GOT3 (cell line): ENCODE measurements at regions not wholly inside any gene's neighbourhood (a gene's known extent, or its start where the extent isn't known, plus 50 kb on each side); places are given as distances from the start of the nearest gene placed in this dataset.

ENCODE experiments used
- DNase-seq: peaks from one replicate; lab custom pipeline; 2025; ENCODE audit warnings: mixed read lengths; lab: John Stamatoyannopoulos, UW

DNA sequence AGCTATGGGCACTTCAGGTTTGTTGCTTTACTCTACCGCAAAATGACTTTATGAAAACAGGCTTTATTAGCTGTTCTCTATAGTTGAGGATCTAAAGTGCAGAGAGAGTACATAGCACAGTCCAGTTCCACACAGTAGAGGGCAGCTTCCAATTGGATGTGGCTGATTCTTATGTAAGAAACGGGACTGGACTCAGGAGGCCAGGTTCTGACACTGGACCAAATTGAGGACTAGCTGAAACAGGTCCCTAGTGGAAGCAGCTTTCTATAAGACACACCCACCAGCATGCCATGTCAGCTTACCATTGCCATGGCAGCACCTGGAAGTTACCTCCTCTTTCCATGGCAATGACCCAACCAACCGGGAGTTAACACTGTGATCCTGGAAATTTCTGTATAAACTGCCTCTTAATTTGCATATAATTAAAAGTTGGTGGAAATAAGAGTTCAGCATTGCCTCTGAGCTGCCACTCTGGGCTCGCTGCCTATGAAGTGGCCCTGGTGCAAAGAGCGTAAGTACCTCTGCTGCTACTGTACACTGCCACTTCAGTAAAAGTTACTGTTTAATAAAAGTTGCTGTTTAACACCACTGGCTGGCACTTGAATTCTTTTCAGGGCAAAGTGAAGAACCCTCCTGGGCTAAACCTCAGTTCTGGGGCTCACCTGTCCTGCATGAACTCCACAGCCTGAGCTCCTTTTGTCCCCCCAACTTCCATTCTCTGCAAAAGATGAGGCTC, 211.9 kb upstream of the SLC10A2 start:
- DNase-seq = no peak

- no peak for DNase-seq
Measured at GRCh38 chr13:103276775-103277498, 210.7 kb upstream of the SLC10A2 start.

DNA sequence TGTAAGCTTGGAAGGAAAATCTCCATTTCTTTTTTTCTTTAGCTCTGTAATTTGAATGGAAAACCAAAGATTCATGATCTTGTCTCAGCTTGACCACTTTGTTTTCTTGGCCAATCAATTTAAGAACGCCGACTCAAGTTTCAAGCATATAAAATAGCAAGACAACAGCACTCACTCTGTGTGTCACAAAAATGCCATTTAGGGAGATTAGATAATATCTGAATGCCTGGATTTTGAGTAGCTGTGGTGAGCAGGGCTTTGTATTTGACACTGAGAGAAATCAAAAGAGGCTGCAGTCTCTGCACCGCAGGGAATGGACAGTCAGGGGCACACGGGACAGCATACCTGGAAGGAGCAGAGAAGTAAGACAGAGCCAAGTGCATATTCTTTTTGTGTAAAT, 209.5 kb upstream of the SLC10A2 start:
- DNase-seq = no peak

DNA sequence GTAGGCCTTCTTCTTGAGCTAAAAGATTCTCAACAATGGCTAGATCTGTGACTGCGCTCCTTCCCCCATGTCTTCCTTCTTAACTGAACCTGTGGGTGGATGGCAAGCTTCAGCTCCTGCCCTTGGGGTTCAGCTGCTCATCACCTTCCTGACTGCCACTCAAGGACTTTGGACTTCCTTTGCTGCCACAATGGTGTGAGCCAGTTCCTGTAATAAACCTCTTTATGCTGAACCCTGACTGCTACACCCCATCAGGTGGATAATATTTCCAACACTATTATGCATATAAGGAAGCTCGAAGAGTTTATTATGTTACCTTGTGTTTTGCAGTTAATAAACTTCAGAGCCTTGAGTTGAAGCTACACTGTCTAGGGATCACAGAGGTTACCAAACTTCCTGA, 208.9 kb upstream of the SLC10A2 start:
- DNase-seq = no peak

GRCh38 chr13:103273825-103274224, 207.6 kb upstream of the SLC10A2 start:
- no peak for DNase-seq

DNA sequence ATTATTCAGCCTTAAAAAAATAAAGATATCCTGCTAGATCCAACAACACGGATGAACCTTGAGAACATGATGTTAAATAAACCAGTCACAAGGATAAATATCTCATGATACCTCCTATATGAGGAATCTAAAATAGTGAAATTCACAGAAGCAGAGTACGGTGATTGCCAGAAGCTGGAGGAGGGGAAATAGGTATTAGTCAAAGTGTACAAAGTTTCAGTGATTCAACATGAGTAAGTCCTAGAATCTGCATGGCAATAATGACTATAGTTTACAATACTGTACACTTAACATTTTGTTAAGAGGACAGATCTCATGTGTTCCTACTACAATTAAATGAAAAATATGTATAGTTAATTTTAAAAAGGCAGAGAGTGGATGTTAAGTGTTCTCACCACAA, 206.6 kb upstream of the SLC10A2 start:
- DNase-seq = no peak

DNA sequence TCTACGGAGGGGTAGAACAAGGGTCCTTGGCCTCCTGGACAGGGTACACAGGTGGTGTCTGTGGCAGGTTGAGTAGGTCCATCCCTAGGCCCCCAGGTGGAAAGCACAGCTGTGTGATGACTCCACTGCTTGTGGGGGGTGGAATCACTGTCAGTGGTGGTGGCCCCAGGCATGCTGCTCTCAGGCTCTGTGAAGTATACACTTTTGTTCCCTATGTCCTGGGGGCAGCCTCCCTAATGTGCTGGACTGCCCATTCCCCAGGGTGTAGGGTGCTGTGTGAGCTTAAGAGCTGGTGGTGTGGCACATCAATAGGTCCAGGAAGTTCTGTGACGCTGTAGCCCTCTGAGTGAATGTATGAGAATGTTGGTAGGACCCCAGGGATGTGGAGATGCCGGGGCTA, 197.2 kb upstream of the SLC10A2 start:
- no peak for DNase-seq

GRCh38 chr13:103255587-103256301, 189.5 kb upstream of the SLC10A2 start:
- no peak for DNase-seq

- no peak for DNase-seq
Measured at GRCh38 chr13:103250071-103250470, 183.9 kb upstream of the SLC10A2 start.

- DNase-seq = no peak
Measured at GRCh38 chr13:103246581-103247200, 180.5 kb upstream of the SLC10A2 start.

DNA sequence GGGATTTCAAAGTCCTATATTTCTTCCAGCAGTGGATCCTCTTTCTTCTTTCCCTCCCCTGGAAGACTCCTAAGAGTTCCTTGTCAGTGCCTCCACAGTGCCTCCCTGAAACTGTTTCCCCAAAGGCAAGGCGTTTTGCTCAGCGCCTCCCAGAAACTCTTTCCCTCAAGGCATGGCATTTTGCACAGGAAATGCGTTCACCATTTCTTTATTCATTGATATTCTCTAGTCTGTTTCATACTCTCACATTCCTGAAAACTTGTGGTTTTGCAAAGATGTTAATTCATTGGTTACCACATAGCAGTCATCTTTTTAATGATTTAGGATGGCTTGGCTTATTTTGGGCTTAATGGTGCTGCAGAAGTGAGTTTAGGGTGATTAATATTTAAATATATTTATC, 177.3 kb upstream of the SLC10A2 start:
- DNase-seq = no peak

DNA sequence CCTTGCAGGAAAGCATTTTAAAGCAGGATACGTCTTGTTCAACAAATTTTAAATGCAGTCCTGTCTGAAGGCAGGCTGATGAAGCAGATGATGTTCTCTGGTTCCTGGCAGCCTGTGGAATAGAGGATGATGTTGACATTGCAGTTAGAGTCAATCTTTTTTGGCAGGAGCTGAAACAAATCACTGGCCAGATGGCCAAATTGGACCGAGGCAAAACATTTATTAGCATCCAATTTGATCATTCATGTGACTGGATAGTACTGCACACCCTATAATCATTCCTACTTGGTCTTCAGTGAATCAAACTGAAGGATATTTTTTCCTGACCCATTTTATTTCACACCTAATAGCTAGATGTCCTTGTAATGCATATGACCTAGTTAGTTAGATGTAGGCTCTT, 172.2 kb upstream of the SLC10A2 start:
- no peak for DNase-seq

DNA sequence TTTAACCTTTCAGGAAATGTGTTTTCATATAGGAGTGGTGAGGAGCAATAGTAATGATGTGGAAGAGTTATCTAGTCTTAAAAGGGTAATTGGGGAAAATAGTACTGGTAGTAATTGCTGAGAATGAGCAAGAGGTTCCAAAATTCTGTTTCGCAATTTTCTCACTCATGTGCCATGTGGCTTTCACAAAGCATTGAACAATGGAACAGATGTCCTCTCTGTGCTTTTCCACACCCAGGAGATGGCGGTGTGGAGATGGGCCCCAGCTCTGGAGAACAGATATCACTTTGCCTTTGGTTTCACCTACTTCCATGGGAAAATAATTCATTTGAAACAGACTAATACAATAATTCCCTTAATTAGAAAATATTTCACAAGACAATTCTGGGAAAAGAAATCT, 170.0 kb upstream of the SLC10A2 start:
- DNase-seq = no peak

DNA sequence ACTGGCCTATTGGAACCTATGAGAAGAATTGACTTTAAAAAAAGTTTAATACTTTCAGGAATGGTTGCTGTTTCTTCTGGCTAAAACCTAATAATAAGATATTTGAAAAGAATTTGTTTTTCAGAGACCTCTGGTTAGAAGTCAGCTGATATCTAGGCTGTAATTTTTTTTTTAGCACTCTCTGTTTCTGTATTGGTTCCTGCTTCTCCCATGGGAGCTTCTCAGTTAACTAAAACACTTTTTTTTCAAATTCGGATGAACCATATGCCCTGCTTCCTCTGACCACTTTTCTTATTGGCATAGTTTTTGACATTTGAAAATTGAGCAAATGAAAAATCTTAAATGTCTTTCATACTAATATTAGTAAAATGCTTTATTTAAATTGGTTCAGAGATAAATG, 163.5 kb upstream of the SLC10A2 start:
- no peak for DNase-seq

DNA sequence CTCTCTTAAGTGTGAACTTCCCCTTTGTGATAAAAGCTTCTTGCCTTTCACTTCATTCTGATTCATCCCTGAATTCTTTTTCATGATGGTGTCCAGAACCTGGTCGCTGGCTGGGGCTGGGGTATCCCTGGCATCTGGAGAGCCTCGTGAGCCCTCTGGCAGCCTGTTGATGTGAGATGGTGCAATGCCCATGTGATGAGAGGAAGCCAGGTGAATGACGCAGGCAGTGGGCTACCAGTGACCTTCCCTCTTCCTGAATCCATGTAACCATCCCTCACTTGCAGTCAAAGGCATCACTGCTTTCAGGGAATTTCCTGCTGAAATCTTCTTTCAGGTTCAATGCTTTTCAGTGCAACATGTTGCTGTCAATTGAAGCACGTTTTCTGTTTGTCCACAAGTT, 158.6 kb upstream of the SLC10A2 start:
- DNase-seq = no peak

GRCh38 chr13:103222683-103223082, 156.5 kb upstream of the SLC10A2 start:
- DNase-seq = no peak

- DNase-seq = no peak
Measured at GRCh38 chr13:103218253-103218652, 152.0 kb upstream of the SLC10A2 start.

DNA sequence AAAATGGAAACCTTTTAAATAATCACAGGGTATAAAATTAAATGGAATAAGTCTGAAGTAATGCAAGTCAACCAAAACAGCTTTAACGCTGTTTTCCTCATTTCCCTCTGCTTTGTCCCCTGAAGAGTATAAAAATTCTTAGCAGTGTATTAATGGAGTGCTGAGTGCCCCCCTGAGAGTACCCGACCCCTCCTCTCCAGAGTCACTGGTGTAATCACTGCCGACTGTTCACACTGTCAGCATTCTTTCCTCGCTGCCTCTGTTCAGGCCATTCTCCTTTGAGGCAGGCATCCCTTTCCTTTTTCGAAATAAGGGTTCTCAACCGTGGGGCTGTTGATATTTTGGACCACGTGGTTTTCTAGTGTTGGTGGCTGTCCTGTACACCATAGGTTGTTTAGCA, 146.9 kb upstream of the SLC10A2 start:
- no peak for DNase-seq

DNA sequence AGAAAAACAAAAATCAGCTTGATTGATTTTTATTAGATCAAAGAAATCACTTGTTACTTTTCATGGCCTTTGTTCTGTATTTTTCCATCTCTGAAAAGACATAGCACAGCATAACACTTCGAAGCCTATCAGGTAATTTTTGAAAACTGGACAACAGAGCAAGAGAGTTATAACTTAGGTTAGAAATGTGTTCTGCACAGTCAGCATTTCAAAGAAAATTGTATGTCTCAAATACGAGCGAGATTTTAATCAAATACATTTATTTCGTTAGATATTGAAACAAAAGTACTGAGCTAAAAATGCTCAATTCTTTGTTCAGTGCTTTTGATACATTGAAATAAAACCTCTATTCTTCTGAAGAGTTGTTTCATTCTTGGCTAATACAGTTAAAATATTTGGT, 144.1 kb upstream of the SLC10A2 start:
- DNase-seq = no peak

- DNase-seq = no peak
Measured at GRCh38 chr13:103203735-103204330, 137.6 kb upstream of the SLC10A2 start.

GRCh38 chr13:103200118-103200885, 134.1 kb upstream of the SLC10A2 start:
- no peak for DNase-seq
